Uterus (tissue), 2 donors: ENCODE measurements at regions not wholly inside any gene's neighbourhood (a gene's known extent, or its start where the extent isn't known, plus 50 kb on each side); places are given as distances from the start of the nearest gene placed in this dataset.

ENCODE experiments used
- CTCF ChIP-seq, 4 experiments: fragments of 200-600 bp in 2 of 4; fragments of 450-650 bp in 2 of 4; sonication (generic) in 2 of 4; IDR thresholded peaks; one replicate each; pipeline ENCODE4 v1.5.1; 2016 to 2019; ENCODE audit warnings: antibody characterized with exemption in 4 of 4, mild to moderate bottlenecking in 2 of 4, moderate library complexity in 1 of 4
- POLR2A ChIP-seq, 2 donors: fragments of 450-650 bp; IDR thresholded peaks; one replicate each; pipeline ENCODE4 v1.6.1; 2016; ENCODE audit warnings: antibody characterized with exemption in 2 of 2, mild to moderate bottlenecking in 1 of 2, moderate library complexity in 1 of 2

GRCh38 chr3:194906970-194907629 lies 221.4 kb downstream of the FAM43A start:
- no peak for TF ChIP-seq CTCF (IDR thresholded peaks at IDR 0.05)
- TF ChIP-seq POLR2A (IDR thresholded peaks at IDR 0.05) = no peak
